Neural crest cell (in vitro differentiated cells): ENCODE measurements at regions not wholly inside any gene's neighbourhood (a gene's known extent, or its start where the extent isn't known, plus 50 kb on each side); places are given as distances from the start of the nearest gene placed in this dataset.

ENCODE experiments used
- DNase-seq: peaks from one replicate; pipeline ENCODE4 v3.0.0; 2021; ENCODE audit warnings: low read depth, mixed read lengths, low spot score
- H3K27ac Mint-ChIP-seq: one replicate; pipeline ENCODE4 v1.8.0; 2021; ENCODE audit warnings: mild to moderate bottlenecking, mixed read lengths; ENCODE audit not compliant: unreplicated experiment
- H3K27me3 Mint-ChIP-seq: 2 replicates; pipeline ENCODE4 v1.8.0; 2021; ENCODE audit warnings: low read depth, mild to moderate bottlenecking, mixed read lengths
- H3K36me3 Mint-ChIP-seq: 2 replicates; pipeline ENCODE4 v1.8.0; 2021; ENCODE audit warnings: low read depth, mild to moderate bottlenecking, mixed read lengths
- H3K4me1 Mint-ChIP-seq: 2 replicates; pipeline ENCODE4 v1.8.0; 2021; ENCODE audit warnings: mixed read lengths
- H3K4me3 Mint-ChIP-seq: one replicate; pipeline ENCODE4 v1.8.0; 2021; ENCODE audit warnings: mild to moderate bottlenecking, mixed read lengths
- H3K9me3 Mint-ChIP-seq: 2 replicates; pipeline ENCODE4 v1.8.0; 2021; ENCODE audit warnings: mixed read lengths
- TF ChIP-seq, protein P1 (sequence below): fragments of 200-600 bp; sonication (generic); conservative IDR thresholded peaks from 2 replicates; pipeline ENCODE4 v1.5.0; 2021; ENCODE audit warnings: antibody characterized with exemption, mild to moderate bottlenecking

DNA sequence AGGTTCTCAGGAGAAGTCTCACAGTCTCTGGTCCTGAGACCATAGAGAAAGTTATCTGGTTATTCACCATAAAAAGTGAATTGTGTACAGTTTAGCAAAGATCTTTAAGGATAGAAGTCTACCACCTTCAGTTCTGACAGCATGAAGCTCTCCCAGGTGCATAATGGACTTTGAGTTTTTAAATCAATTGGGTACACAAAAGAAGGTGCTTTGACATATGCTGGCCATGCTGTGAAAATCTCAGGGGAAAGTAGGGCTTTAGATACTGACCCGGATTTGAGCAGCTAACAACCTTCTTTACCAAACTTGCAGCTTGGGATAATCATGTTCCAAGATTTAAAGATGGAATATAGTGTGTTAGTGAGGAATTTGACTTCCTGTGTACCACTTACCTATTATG lies 264.2 kb downstream of the ZSWIM6 start:
- H3K27ac Mint-ChIP-seq, result no peak overlapping the region
- peaks cover 9% of the 10 kb centered on the region for H3K4me1 Mint-ChIP-seq

DNA sequence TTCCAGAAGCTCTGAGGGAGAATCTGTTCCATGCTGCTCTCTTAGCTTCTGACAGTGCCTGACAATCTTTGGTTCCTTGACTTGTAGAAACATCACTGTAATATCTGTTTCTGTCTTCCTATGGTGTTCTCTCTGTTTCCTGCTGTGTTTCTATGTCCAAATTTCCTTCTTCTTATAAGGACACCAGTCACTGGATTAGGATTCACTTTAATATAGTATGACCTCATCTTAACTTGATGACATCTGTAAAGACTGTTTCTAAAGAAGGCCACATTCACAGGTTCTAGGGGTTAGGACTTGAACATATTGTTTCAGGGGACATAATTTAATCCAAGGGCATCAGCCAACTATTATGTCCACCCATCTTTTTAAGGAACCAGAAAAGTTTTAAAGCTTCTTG lies 265.6 kb downstream of the ZSWIM6 start:
- Mint-ChIP-seq H3K4me1 (peaks cover 9% of the 10 kb centered on the region), H3K27me3 (no peaks in the 10 kb centered on the region), H3K36me3 (peaks cover 3% of the 10 kb centered on the region), H3K27ac (no peak overlapping the region), H3K4me3 (no peak overlapping the region), H3K9me3 (peaks cover 6% of the 10 kb centered on the region)
- no peak for DNase-seq
- TF ChIP-seq, protein P1, sequence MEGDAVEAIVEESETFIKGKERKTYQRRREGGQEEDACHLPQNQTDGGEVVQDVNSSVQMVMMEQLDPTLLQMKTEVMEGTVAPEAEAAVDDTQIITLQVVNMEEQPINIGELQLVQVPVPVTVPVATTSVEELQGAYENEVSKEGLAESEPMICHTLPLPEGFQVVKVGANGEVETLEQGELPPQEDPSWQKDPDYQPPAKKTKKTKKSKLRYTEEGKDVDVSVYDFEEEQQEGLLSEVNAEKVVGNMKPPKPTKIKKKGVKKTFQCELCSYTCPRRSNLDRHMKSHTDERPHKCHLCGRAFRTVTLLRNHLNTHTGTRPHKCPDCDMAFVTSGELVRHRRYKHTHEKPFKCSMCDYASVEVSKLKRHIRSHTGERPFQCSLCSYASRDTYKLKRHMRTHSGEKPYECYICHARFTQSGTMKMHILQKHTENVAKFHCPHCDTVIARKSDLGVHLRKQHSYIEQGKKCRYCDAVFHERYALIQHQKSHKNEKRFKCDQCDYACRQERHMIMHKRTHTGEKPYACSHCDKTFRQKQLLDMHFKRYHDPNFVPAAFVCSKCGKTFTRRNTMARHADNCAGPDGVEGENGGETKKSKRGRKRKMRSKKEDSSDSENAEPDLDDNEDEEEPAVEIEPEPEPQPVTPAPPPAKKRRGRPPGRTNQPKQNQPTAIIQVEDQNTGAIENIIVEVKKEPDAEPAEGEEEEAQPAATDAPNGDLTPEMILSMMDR, result no peak

More for the DNA sequence above, 264.2 kb downstream of the ZSWIM6 start:
- no peak for DNase-seq
- Mint-ChIP-seq H3K27me3 (no peaks in the 10 kb centered on the region), H3K4me3 (no peak overlapping the region), H3K9me3 (peaks cover 6% of the 10 kb centered on the region), H3K36me3 (peaks cover 3% of the 10 kb centered on the region)
- TF ChIP-seq, protein P1, result no peak

DNA sequence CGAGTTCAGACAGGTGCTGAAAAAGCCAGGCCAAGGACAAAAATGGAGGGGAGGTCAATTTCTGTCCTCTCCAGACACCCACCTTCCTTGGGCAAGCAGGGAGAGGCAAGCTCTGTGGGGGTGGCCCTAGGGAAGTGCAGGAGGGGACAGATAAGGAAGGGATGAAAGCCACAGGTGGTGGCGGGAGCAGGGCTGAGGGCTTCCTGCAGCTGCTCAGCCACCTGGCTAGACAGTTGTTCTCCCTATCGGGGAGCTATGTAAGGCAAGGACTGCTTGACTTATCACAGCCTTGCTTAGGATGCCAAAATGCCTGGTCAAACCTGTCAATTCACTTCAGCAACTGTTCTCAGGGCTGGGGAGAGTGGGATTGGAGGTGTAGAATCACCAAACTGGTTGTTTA lies 266.1 kb downstream of the ZSWIM6 start:
- Mint-ChIP-seq H3K4me3 (no peak overlapping the region), H3K4me1 (peaks cover 9% of the 10 kb centered on the region), H3K36me3 (peaks cover 3% of the 10 kb centered on the region), H3K27ac (peak overlapping the region; percentile 58), H3K27me3 (no peaks in the 10 kb centered on the region), H3K9me3 (peaks cover 3% of the 10 kb centered on the region)
- TF ChIP-seq, protein P1, result no peak
- DNase-seq, result no peak

DNA sequence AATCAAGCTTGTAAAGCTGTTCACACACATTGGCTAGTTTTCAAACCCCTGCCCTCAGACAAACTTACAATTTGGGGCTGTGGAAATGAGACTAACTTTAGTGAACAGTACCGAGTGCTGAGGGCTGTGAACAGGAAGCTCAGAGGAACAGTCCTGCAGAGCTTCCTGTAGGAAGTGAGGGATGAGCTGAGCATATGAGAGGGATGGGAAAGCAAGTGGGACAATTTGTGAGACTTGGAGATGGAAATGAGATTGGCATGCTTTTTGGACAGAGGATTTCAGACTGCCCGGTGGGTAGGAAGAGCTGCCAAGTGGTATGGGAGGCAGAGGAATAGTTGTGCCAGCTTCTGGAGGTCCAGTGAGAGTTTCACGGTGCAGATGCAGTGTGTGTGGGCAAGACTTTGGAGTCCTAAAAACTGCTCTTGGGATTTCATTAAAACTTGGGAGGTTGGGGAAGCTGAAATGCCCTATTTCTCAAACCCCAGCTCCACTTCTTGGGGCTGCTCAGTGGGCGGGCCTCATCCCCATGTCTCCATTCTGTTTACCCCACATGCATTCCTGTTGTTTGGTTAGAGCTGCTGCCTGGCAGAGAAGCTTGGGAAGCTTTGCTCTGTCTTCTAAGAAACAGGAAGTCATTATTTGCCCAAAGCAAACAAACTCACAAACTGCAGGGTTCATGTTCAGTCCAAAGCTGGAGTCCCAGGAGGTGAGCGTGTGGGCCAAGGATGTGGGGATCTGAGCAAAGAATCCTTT lies 267.5 kb downstream of the ZSWIM6 start:
- peaks cover 3% of the 10 kb centered on the region for H3K9me3 Mint-ChIP-seq
- H3K36me3 Mint-ChIP-seq, result peaks cover 3% of the 10 kb centered on the region
- no peak overlapping the region for H3K27ac Mint-ChIP-seq
- H3K27me3 Mint-ChIP-seq, result no peaks in the 10 kb centered on the region
- DNase-seq, result no peak
- peaks cover 9% of the 10 kb centered on the region for H3K4me1 Mint-ChIP-seq
- H3K4me3 Mint-ChIP-seq, result no peak overlapping the region
- TF ChIP-seq, protein P1, result no peak

DNA sequence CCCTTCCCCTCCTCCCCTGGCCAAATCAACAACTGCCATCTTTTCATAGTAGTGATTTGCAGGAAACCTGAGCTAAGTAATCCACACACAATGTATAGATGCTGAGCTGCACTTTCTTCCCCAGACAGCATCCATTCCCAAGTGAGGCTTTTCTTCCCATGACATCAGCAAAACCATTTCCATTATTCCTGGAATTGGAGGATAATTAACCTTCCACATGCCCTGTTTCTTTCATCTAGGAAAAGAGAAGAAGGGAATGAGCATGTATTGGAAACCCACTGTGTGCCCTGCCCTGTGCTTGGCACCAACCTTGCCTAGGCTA lies 268.0 kb downstream of the ZSWIM6 start:
- no peak for DNase-seq
- TF ChIP-seq, protein P1, result no peak
- peaks cover 10% of the 10 kb centered on the region for H3K4me1 Mint-ChIP-seq
- no peak overlapping the region for H3K4me3 Mint-ChIP-seq
- H3K36me3 Mint-ChIP-seq, result peaks cover 3% of the 10 kb centered on the region
- H3K27me3 Mint-ChIP-seq, result no peaks in the 10 kb centered on the region
- H3K9me3 Mint-ChIP-seq, result peaks cover 3% of the 10 kb centered on the region
- H3K27ac Mint-ChIP-seq, result no peak overlapping the region
